Retinal pigment epithelial cell (primary cell): ENCODE measurements at regions not wholly inside any gene's neighbourhood (a gene's known extent, or its start where the extent isn't known, plus 50 kb on each side); places are given as distances from the start of the nearest gene placed in this dataset.

Experiments
- DNase-seq: peaks from one replicate; pipeline ENCODE4 v3.0.0-alpha.2; 2010; ENCODE audit warnings: low read depth
- H3K4me3 ChIP-seq: 2 replicates; pipeline ENCODE4 v1.5.1; 2011; ENCODE audit warnings: mild to moderate bottlenecking, low read length, control low read depth, moderate library complexity
- TF ChIP-seq, protein P1 (sequence below): conservative IDR thresholded peaks from 2 replicates; pipeline ENCODE4 v1.5.1; 2011; ENCODE audit warnings: low read depth, low read length, control low read depth, inconsistent platforms

- no peak for DNase-seq
- TF ChIP-seq, protein P1, sequence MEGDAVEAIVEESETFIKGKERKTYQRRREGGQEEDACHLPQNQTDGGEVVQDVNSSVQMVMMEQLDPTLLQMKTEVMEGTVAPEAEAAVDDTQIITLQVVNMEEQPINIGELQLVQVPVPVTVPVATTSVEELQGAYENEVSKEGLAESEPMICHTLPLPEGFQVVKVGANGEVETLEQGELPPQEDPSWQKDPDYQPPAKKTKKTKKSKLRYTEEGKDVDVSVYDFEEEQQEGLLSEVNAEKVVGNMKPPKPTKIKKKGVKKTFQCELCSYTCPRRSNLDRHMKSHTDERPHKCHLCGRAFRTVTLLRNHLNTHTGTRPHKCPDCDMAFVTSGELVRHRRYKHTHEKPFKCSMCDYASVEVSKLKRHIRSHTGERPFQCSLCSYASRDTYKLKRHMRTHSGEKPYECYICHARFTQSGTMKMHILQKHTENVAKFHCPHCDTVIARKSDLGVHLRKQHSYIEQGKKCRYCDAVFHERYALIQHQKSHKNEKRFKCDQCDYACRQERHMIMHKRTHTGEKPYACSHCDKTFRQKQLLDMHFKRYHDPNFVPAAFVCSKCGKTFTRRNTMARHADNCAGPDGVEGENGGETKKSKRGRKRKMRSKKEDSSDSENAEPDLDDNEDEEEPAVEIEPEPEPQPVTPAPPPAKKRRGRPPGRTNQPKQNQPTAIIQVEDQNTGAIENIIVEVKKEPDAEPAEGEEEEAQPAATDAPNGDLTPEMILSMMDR = no peak
- H3K4me3 ChIP-seq = no peak overlapping the region
These were observed 2775.0 kb downstream of the PCDH9 start for GRCh38 chr13:64455124-64455523.

DNA sequence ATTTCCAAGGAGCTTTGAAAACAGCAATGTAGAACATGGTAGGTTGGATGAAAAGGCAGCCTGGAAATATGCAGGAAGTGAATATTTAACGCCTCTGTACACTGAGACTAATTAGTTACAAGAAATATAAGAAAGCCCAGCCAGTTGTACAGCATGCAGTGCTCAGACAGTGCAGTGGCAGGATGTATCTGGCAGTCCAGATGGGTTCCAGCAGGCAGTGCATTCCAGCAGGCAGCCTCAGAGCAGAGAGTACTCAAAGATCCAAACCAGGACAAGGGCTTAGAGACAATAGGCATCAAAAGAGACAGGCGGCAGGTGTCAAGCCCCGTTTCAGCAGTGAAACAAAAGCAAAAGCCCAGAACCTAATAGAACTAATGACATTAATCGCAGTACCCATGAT lies 2776.3 kb downstream of the PCDH9 start:
- TF ChIP-seq, protein P1 = no peak

GRCh38 chr13:64446372-64446771 lies 2783.8 kb downstream of the PCDH9 start:
- DNase-seq = no peak
- H3K4me3 ChIP-seq = no peak overlapping the region
- TF ChIP-seq, protein P1 = peak; percentile 35

More for the DNA sequence above, 2776.3 kb downstream of the PCDH9 start:
- DNase-seq = no peak
- no peak overlapping the region for H3K4me3 ChIP-seq

- TF ChIP-seq, protein P1 = no peak
- no peak for DNase-seq
- H3K4me3 ChIP-seq = no peak overlapping the region
These were observed 2788.4 kb downstream of the PCDH9 start for GRCh38 chr13:64441740-64442139.

DNA sequence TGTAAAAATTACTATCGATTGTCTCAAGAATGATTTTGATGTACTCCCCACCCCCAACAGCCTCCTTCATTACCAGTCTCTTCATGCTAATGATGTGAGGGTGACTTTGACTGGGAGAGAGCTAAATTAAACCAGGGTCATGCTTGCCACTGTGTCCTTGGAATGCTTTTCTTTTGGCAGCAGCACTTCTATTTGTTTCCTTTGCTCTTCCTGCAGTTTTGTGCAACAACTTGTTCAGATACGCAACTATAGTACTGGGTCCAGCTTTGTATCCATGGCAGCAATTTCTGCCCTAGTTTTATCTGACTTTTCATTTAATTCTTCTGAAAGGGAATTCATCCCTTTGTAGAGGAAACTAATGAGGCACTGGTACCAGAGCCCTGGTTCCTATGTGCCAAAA lies 2792.1 kb downstream of the PCDH9 start:
- DNase-seq = no peak
- no peak overlapping the region for H3K4me3 ChIP-seq
- TF ChIP-seq, protein P1 = no peak

DNA sequence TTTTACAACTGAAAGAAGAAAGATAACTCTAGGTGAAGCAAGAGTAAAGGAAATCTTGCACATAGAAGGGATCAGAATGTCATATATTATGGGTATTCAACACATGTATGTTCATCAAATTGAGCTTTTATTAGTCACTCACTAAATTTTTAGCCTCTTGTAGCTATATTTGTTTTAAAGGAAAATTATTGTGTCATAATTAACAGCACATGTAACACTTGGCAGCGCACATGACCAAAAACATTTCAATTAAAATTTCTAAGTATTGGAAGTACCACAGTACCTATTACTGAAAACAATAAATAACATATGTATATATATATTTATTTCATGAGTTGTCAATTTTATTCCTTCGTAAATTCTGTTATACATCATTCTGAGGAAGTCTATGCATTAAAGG lies 2800.4 kb downstream of the PCDH9 start:
- no peak overlapping the region for H3K4me3 ChIP-seq
- no peak for DNase-seq
- TF ChIP-seq, protein P1 = no peak

DNA sequence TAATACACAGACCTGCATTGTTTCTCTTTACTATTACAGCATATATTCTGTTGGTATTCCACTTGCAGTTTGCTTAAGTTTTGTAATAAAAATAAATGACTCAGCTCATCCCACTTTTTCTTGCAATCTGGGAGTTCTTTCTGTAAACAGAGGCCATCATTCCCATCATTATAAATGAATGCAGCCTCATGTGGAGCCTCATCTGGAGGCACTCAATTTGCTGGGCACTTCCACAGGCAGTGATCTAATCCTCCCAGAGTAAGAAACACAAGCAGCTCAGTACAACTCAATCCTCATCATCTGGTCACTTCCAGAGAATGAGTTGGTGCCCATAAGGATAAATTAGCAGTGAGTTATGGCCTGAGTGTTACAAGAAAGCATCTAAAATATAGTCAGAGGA lies 2801.9 kb downstream of the PCDH9 start:
- H3K4me3 ChIP-seq = no peak overlapping the region
- no peak for DNase-seq
- TF ChIP-seq, protein P1 = no peak
